T-cell (primary cell): ENCODE measurements at regions not wholly inside any gene's neighbourhood (a gene's known extent, or its start where the extent isn't known, plus 50 kb on each side); places are given as distances from the start of the nearest gene placed in this dataset.

ENCODE experiments used
- ATAC-seq, 4 experiments: fragments of 200-7000 bp in 3 of 4; fragments of 150-1000 bp in 1 of 4; cut with Tn5 transposase; replicated peaks in 1 of 4; 1 replicate in 3 of 4; 2 replicates in 1 of 4; pipeline ENCODE4 v1.10.0; 2021; ENCODE audit warnings: moderate library complexity in 3 of 4, mild to moderate bottlenecking in 2 of 4, moderate number of reproducible peaks in 1 of 4
- CTCF ChIA-PET, 2 donors: fragments of 300-600 bp; sonication (Branson Sonifier 250); formaldehyde crosslinking; loops; one replicate each; lab custom pipeline; 2022; ENCODE audit warnings: antibody characterized with exemption in 2 of 2; lab: Charles Lee
- POLR2A ChIA-PET, 2 donors: fragments of 300-600 bp; sonication (Branson Sonifier 250); formaldehyde crosslinking; loops; one replicate each; lab custom pipeline; 2022; ENCODE audit warnings: antibody characterized with exemption in 2 of 2; lab: Charles Lee
- DNase-seq, 35 experiments: peaks; one replicate each; pipeline versions ENCODE4 v3.0.0 to v3.0.0-alpha.2; 2013 to 2023
- H3K27ac ChIP-seq: one replicate; pipeline ENCODE4 v1.5.1; 2013; ENCODE audit warnings: low read length
- H3K27me3 ChIP-seq, 2 experiments: replicated peaks in 1 of 2; 1 replicate in 1 of 2; 2 replicates in 1 of 2; pipeline versions ENCODE4 v1.6.1 to v1.7.0; 2013; ENCODE audit warnings: low read length in 1 of 2, mixed read lengths in 1 of 2; ENCODE audit not compliant: control insufficient read depth in 2 of 2, insufficient read depth in 2 of 2; ENCODE audit errors: extremely low read depth in 1 of 2
- H3K36me3 ChIP-seq, 2 donors: 1 replicate in 1 of 2; 2 replicates in 1 of 2; pipeline versions ENCODE4 v1.6.1 to v1.7.0; 2013; ENCODE audit warnings: low read length in 1 of 2; ENCODE audit not compliant: control insufficient read depth in 2 of 2, insufficient read depth in 1 of 2; ENCODE audit errors: extremely low read depth in 1 of 2
- H3K4me1 ChIP-seq, 2 experiments: 1 replicate in 1 of 2; 2 replicates in 1 of 2; pipeline versions ENCODE4 v1.6.1 to v1.7.0; 2013; ENCODE audit warnings: low read length in 2 of 2, mixed read lengths in 1 of 2; ENCODE audit not compliant: insufficient read depth in 2 of 2, control insufficient read depth in 1 of 2; ENCODE audit errors: extremely low read depth in 1 of 2
- H3K4me3 ChIP-seq, 2 donors: 1 replicate in 1 of 2; 2 replicates in 1 of 2; pipeline versions ENCODE4 v1.5.1 to v1.7.0; 2013; ENCODE audit warnings: mild to moderate bottlenecking in 2 of 2, low read length in 1 of 2, moderate library complexity in 1 of 2; ENCODE audit not compliant: control insufficient read depth in 1 of 2; ENCODE audit errors: extremely low read depth in 1 of 2
- H3K9me3 ChIP-seq: 2 replicates; pipeline ENCODE4 v1.7.0; 2013
- H3K27ac Mint-ChIP-seq, 2 donors: one replicate each; pipeline ENCODE4 v1.8.0; 2020 to 2021; ENCODE audit warnings: mild to moderate bottlenecking in 2 of 2, mixed read lengths in 2 of 2
- H3K27me3 Mint-ChIP-seq, 2 donors: one replicate each; pipeline ENCODE4 v1.8.0; 2021 to 2022; ENCODE audit warnings: mixed read lengths in 2 of 2
- H3K36me3 Mint-ChIP-seq: one replicate; pipeline ENCODE4 v1.8.0; 2021; ENCODE audit warnings: mixed read lengths
- H3K4me1 Mint-ChIP-seq, 3 donors: one replicate each; pipeline ENCODE4 v1.8.0; 2020 to 2022; ENCODE audit warnings: mixed read lengths in 3 of 3, mild to moderate bottlenecking in 1 of 3
- H3K4me3 Mint-ChIP-seq, 3 donors: one replicate each; pipeline ENCODE4 v1.8.0; 2020 to 2022; ENCODE audit warnings: mild to moderate bottlenecking in 3 of 3, mixed read lengths in 3 of 3, moderate library complexity in 3 of 3
- H3K9me3 Mint-ChIP-seq, 3 donors: one replicate each; pipeline ENCODE4 v1.8.0; 2020 to 2022; ENCODE audit warnings: mixed read lengths in 3 of 3
- WGBS: methylation state at CpG from one replicate; pipeline ENCODE4 v1.1.5; 2013; ENCODE audit warnings: missing lambda C conversion rate; ENCODE audit not compliant: insufficient coverage; 5-methylcytosine and 5-hydroxymethylcytosine counted together

GRCh38 chr12:59004456-59004855, 84.2 kb upstream of the LRIG3 start:
- Mint-ChIP-seq H3K36me3 (no peaks in the 10 kb centered on the region), H3K4me3 (no peak overlapping the region), H3K27me3 (no peaks in the 10 kb centered on the region), H3K4me1 (no peaks in the 10 kb centered on the region), H3K27ac (no peak overlapping the region), H3K9me3 (no peaks in the 10 kb centered on the region)
- ATAC-seq, result no peak
- Histone ChIP-seq H3K9me3 (no peaks in the 10 kb centered on the region), H3K4me3 (no peak overlapping the region), H3K4me1 (no peaks in the 10 kb centered on the region), H3K27me3 (no peaks in the 10 kb centered on the region), H3K36me3 (no peaks in the 10 kb centered on the region), H3K27ac (no peak overlapping the region)
- WGBS, result no CpG with 5 or more reads among the region's 2 CpGs
- ChIA-PET POLR2A (no interaction called here), CTCF (no interaction called here)
- DNase-seq, result no peak

- Mint-ChIP-seq H3K9me3 (peaks cover 2 to 6% (median 3%) of the 10 kb centered on the region in 3 donors), H3K27me3 (no peaks in the 10 kb centered on the region), H3K4me1 (no peaks in the 10 kb centered on the region), H3K4me3 (no peak overlapping the region), H3K36me3 (no peaks in the 10 kb centered on the region), H3K27ac (no peak overlapping the region)
- DNase-seq (no peak), ATAC-seq (no peak)
- Histone ChIP-seq H3K9me3 (no peaks in the 10 kb centered on the region), H3K36me3 (no peaks in the 10 kb centered on the region), H3K27me3 (no peaks in the 10 kb centered on the region), H3K27ac (no peak overlapping the region), H3K4me3 (no peak overlapping the region), H3K4me1 (no peaks in the 10 kb centered on the region)
- POLR2A ChIA-PET, result no interaction called here
- CTCF ChIA-PET, result no interaction called here
- 85% methylated on average over 2 of the region's 3 CpGs for WGBS
Observed at GRCh38 chr12:58995666-58996363, 75.5 kb upstream of the LRIG3 start.

GRCh38 chr12:58988643-58989344, 68.5 kb upstream of the LRIG3 start:
- Histone ChIP-seq H3K4me3 (no peak overlapping the region), H3K27ac (no peak overlapping the region), H3K4me1 (no peaks in the 10 kb centered on the region), H3K36me3 (no peaks in the 10 kb centered on the region), H3K9me3 (no peaks in the 10 kb centered on the region), H3K27me3 (no peaks in the 10 kb centered on the region)
- WGBS, result no CpG with 5 or more reads among the region's 1 CpG
- ATAC-seq (no peak), DNase-seq (no peak)
- ChIA-PET POLR2A (no interaction called here), CTCF (no interaction called here)
- no peaks in the 10 kb centered on the region for H3K27me3 Mint-ChIP-seq
- H3K36me3 Mint-ChIP-seq, result no peaks in the 10 kb centered on the region
- no peaks in the 10 kb centered on the region for H3K4me1 Mint-ChIP-seq
- no peak overlapping the region for H3K27ac Mint-ChIP-seq
- H3K9me3 Mint-ChIP-seq, result peaks cover 8 to 16% (median 13%) of the 10 kb centered on the region in 3 donors
- no peak overlapping the region for H3K4me3 Mint-ChIP-seq

DNA sequence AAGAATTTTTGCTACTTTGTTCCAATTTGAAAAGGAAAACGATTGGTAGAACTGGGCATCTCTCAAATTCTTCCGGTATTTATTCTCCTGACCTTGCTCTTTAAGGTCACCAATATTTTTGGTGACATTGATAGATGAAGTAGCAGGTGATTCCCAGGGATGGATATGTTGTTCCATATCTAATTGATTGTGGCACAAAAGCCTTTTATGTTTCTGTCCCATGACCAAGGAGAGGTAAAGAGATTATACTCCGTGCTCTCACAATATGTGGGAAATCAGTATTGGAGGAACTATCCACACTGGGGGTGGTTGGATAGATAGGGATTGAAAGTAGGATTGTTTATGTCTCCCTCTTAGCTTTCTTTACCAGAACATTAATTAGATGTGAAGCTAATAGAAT, 61.7 kb upstream of the LRIG3 start:
- no peaks in the 10 kb centered on the region for H3K36me3 ChIP-seq
- POLR2A ChIA-PET, result no interaction called here
- H3K27ac Mint-ChIP-seq, result no peak overlapping the region
- no peak overlapping the region for H3K4me3 Mint-ChIP-seq
- no peaks in the 10 kb centered on the region for H3K4me1 ChIP-seq
- no peak overlapping the region for H3K27ac ChIP-seq
- ATAC-seq, result no peak
- no peak for DNase-seq
- no CpG with 5 or more reads among the region's 3 CpGs for WGBS
- CTCF ChIA-PET, result no interaction called here
- no peaks in the 10 kb centered on the region for H3K27me3 ChIP-seq
- no peaks in the 10 kb centered on the region for H3K9me3 ChIP-seq
- no peaks in the 10 kb centered on the region for H3K27me3 Mint-ChIP-seq
- peaks cover 3 to 5% (median 5%) of the 10 kb centered on the region in 3 donors for H3K9me3 Mint-ChIP-seq
- H3K4me3 ChIP-seq, result no peak overlapping the region
- no peaks in the 10 kb centered on the region for H3K4me1 Mint-ChIP-seq
- no peaks in the 10 kb centered on the region for H3K36me3 Mint-ChIP-seq

DNA sequence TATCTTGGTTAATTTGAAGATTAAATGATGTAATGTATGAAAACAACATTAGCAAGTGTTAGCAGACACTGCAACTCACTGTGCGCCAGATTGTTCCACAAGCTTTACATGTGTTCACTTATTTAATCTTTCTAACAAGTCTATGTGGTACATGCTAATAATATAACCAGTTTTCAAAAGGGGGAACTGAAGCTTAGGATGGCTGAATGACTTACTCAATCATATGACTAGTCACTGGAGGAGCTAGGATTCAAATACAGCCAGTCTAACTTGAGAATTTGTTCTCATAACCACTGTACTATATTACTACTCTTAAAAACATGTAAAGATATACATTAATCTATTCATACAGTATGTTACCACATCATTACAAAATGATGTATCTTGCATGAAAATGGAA, 60.5 kb upstream of the LRIG3 start:
- peaks cover 0 to 5% (median 5%) of the 10 kb centered on the region in 3 donors for H3K9me3 Mint-ChIP-seq
- no peaks in the 10 kb centered on the region for H3K36me3 Mint-ChIP-seq
- ChIA-PET POLR2A (no interaction called here), CTCF (no interaction called here)
- Histone ChIP-seq H3K27ac (no peak overlapping the region), H3K4me1 (no peaks in the 10 kb centered on the region), H3K36me3 (no peaks in the 10 kb centered on the region), H3K9me3 (no peaks in the 10 kb centered on the region), H3K27me3 (no peaks in the 10 kb centered on the region), H3K4me3 (no peak overlapping the region)
- no CpG with 5 or more reads among the region's 1 CpG for WGBS
- ATAC-seq (no peak), DNase-seq (no peak)
- no peak overlapping the region for H3K4me3 Mint-ChIP-seq
- no peaks in the 10 kb centered on the region for H3K4me1 Mint-ChIP-seq
- H3K27me3 Mint-ChIP-seq, result no peaks in the 10 kb centered on the region
- H3K27ac Mint-ChIP-seq, result no peak overlapping the region

DNA sequence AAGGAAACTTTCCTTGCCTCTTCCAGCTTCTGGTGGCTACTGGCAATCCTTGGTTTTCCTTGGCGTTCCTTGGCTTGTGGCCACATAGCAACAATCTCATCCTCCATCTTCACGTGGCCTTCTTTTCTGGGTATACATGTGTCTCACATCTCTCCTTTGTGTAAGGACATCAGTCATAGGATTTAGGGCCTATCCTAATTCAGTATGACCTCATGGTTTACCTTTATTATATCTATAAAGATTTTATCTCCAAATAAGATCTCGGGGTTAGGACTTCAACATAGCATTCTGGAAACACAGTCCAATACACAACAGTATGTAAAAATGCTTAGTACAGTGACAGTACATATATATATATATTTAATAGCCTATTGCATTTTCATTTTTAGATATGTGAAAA, 58.4 kb upstream of the LRIG3 start:
- Histone ChIP-seq H3K9me3 (no peaks in the 10 kb centered on the region), H3K27me3 (no peaks in the 10 kb centered on the region), H3K4me1 (no peaks in the 10 kb centered on the region), H3K4me3 (no peak overlapping the region), H3K27ac (no peak overlapping the region), H3K36me3 (no peaks in the 10 kb centered on the region)
- no peaks in the 10 kb centered on the region for H3K36me3 Mint-ChIP-seq
- H3K9me3 Mint-ChIP-seq, result no peaks in the 10 kb centered on the region
- H3K4me3 Mint-ChIP-seq, result no peak overlapping the region
- WGBS, result no CpG with 5 or more reads among the region's 3 CpGs
- H3K27ac Mint-ChIP-seq, result no peak overlapping the region
- DNase-seq (no peak), ATAC-seq (no peak)
- CTCF ChIA-PET, result no interaction called here
- H3K27me3 Mint-ChIP-seq, result no peaks in the 10 kb centered on the region
- POLR2A ChIA-PET, result no interaction called here
- no peaks in the 10 kb centered on the region for H3K4me1 Mint-ChIP-seq
